ENCODE measurements at regions not wholly inside any gene's neighbourhood (a gene's known extent, or its start where the extent isn't known, plus 50 kb on each side); places are given as distances from the start of the nearest gene placed in this dataset.

DNA sequence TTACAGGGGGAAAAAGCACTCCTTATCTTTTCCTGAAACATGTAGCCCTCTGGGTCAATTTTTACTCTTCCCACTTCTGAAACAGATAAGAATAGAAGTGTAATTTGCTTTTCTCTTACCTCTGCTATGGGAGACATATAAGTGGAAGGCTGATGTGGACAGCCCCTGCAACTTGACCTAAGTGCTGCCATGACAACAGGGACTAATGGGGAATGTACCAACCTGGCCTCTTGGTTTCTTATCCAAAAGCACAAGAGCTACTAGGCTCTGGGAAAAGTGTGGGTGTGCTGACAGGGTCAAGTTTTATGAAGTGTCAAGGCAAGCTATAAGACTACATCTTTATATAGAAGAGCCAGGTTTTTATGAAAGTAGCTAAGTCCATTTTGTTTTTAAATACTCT, 1246.5 kb downstream of the OTOL1 start:
- DNase-seq (ENCODE audit: low read depth, low spot score) (no peak), ATAC-seq (no peak)
- H3K4me2 ChIP-seq (ENCODE audit: low read length): no peak overlapping the region
- ChIA-PET RAD21 (ENCODE audit: low non-redundant PET in 1 of 2, low total read pairs in 2 of 2, uncharacterized antibody in 2 of 2, unreplicated experiment in 2 of 2) (no interaction called here), CTCF (no interaction called here), POLR2A (no interaction called here)
- H3K4me3 ChIP-seq (replicated peaks in 1 of 2; ENCODE audit: low read depth in 1 of 2, low read length in 2 of 2): no peak overlapping the region
- H2AFZ ChIP-seq (ENCODE audit: low read depth, low read length, poor library complexity, severe bottlenecking): no peak overlapping the region
- no peak overlapping the region for H3K9ac ChIP-seq (ENCODE audit: low read length)
- no peaks in the 10 kb centered on the region for H4K20me1 ChIP-seq (ENCODE audit: insufficient read depth)
- no peaks in the 10 kb centered on the region for H3K4me1 ChIP-seq (ENCODE audit: control insufficient read depth in 1 of 2, insufficient read depth in 2 of 2, low read length in 2 of 2)
- no peaks in the 10 kb centered on the region for H3K9me3 ChIP-seq (ENCODE audit: control insufficient read depth in 1 of 2, insufficient read depth in 1 of 2, low read depth in 1 of 2, low read length in 2 of 2)
- intact Hi-C loops (cut with micrococcal nuclease): no loop called here
- no peaks in the 10 kb centered on the region for H3K36me3 ChIP-seq (ENCODE audit: control insufficient read depth in 1 of 2, insufficient read depth in 2 of 2, low read length in 2 of 2)
- H3K27me3 ChIP-seq (ENCODE audit: insufficient read depth, low read length): no peaks in the 10 kb centered on the region
- no peak for TF ChIP-seq POLR2A (IDR thresholded peaks at IDR 0.05; ENCODE audit: borderline replicate concordance, extremely low read depth, insufficient read depth, insufficient read length)
- no peak for TF ChIP-seq FOSL1 (IDR thresholded peaks at IDR 0.05; ENCODE audit: low read depth)
- TF ChIP-seq, protein P1, sequence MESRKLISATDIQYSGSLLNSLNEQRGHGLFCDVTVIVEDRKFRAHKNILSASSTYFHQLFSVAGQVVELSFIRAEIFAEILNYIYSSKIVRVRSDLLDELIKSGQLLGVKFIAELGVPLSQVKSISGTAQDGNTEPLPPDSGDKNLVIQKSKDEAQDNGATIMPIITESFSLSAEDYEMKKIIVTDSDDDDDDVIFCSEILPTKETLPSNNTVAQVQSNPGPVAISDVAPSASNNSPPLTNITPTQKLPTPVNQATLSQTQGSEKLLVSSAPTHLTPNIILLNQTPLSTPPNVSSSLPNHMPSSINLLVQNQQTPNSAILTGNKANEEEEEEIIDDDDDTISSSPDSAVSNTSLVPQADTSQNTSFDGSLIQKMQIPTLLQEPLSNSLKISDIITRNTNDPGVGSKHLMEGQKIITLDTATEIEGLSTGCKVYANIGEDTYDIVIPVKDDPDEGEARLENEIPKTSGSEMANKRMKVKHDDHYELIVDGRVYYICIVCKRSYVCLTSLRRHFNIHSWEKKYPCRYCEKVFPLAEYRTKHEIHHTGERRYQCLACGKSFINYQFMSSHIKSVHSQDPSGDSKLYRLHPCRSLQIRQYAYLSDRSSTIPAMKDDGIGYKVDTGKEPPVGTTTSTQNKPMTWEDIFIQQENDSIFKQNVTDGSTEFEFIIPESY (IDR thresholded peaks at IDR 0.05; ENCODE audit: extremely low read depth, insufficient replicate concordance, low read length): no peak
- TF ChIP-seq, protein P2, sequence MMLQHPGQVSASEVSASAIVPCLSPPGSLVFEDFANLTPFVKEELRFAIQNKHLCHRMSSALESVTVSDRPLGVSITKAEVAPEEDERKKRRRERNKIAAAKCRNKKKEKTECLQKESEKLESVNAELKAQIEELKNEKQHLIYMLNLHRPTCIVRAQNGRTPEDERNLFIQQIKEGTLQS (IDR thresholded peaks at IDR 0.05): no peak
- TF ChIP-seq EGR1 (IDR thresholded peaks at IDR 0.05; ENCODE audit: low read depth): no peak
- TF ChIP-seq ZNF274 (IDR thresholded peaks at IDR 0.05; ENCODE audit: low read depth, low read length): no peak
- no peak for TF ChIP-seq RAD21 (IDR thresholded peaks at IDR 0.05; ENCODE audit: low read depth)
- TF ChIP-seq, protein P3, sequence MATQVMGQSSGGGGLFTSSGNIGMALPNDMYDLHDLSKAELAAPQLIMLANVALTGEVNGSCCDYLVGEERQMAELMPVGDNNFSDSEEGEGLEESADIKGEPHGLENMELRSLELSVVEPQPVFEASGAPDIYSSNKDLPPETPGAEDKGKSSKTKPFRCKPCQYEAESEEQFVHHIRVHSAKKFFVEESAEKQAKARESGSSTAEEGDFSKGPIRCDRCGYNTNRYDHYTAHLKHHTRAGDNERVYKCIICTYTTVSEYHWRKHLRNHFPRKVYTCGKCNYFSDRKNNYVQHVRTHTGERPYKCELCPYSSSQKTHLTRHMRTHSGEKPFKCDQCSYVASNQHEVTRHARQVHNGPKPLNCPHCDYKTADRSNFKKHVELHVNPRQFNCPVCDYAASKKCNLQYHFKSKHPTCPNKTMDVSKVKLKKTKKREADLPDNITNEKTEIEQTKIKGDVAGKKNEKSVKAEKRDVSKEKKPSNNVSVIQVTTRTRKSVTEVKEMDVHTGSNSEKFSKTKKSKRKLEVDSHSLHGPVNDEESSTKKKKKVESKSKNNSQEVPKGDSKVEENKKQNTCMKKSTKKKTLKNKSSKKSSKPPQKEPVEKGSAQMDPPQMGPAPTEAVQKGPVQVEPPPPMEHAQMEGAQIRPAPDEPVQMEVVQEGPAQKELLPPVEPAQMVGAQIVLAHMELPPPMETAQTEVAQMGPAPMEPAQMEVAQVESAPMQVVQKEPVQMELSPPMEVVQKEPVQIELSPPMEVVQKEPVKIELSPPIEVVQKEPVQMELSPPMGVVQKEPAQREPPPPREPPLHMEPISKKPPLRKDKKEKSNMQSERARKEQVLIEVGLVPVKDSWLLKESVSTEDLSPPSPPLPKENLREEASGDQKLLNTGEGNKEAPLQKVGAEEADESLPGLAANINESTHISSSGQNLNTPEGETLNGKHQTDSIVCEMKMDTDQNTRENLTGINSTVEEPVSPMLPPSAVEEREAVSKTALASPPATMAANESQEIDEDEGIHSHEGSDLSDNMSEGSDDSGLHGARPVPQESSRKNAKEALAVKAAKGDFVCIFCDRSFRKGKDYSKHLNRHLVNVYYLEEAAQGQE (IDR thresholded peaks at IDR 0.05; ENCODE audit: low read depth): no peak
- no peak for TF ChIP-seq JUND (IDR thresholded peaks at IDR 0.05)
- no peak for TF ChIP-seq SRF (IDR thresholded peaks at IDR 0.05; ENCODE audit: low read depth)
- no peak for TF ChIP-seq SP1 (IDR thresholded peaks at IDR 0.05; ENCODE audit: low read depth)
- TF ChIP-seq CBX3 (IDR thresholded peaks at IDR 0.05; ENCODE audit: low read depth): no peak
- H3K27ac ChIP-seq (ENCODE audit: low read depth, low read length): no peak overlapping the region
- no peaks in the 10 kb centered on the region for H3K9me2 ChIP-seq (ENCODE audit: insufficient read depth)
- BruUV-seq (replicated peaks): no TSS peak
- H3K79me2 ChIP-seq (ENCODE audit: insufficient read depth, low read length): no peaks in the 10 kb centered on the region

Measured in HCT116 (cell line).